ENCODE measurements at regions not wholly inside any gene's neighbourhood (a gene's known extent, or its start where the extent isn't known, plus 50 kb on each side); places are given as distances from the start of the nearest gene placed in this dataset.

DNA sequence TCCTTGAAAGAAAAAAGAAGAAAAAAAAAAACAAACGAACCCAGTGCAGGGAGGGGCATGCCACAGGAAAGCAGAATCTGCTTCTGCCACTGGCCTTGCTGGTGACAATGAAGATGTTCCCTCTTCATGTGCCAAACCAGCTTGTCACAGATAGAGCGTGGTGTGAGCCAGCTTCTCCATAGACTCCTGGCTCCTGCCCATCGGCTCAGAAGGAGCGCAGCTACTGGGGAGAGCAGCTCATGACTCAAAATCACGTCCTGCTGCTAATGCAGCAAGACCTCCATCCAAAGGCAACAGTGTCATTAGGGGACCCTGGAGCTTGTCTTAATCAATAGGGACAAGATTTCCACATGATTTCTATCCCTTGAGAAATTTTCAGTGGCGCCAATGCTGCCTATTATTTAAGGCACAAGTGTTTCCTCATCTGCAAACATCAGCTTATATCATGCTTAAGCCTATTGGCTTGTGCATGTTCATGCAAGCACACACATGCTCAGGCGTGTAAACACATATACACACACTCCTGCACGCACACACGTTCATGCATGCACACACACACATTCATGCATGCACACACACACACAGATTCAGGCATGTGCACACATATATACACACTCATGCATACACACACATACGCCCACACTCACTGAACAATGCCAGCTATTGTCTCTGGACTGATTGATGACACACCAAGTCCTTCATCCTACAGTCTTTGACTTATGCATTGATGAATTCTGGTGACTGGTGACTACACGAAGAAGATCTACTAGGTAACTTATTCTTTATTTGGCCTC is 682.0 kb upstream of the ID2 start:
- peak; percentile 62 for DNase-seq (ENCODE audit: extremely low spot score, unreplicated experiment)
- no peaks in the 10 kb centered on the region for H3K36me3 Mint-ChIP-seq (ENCODE audit: unreplicated experiment)
- TF ChIP-seq, protein P1, sequence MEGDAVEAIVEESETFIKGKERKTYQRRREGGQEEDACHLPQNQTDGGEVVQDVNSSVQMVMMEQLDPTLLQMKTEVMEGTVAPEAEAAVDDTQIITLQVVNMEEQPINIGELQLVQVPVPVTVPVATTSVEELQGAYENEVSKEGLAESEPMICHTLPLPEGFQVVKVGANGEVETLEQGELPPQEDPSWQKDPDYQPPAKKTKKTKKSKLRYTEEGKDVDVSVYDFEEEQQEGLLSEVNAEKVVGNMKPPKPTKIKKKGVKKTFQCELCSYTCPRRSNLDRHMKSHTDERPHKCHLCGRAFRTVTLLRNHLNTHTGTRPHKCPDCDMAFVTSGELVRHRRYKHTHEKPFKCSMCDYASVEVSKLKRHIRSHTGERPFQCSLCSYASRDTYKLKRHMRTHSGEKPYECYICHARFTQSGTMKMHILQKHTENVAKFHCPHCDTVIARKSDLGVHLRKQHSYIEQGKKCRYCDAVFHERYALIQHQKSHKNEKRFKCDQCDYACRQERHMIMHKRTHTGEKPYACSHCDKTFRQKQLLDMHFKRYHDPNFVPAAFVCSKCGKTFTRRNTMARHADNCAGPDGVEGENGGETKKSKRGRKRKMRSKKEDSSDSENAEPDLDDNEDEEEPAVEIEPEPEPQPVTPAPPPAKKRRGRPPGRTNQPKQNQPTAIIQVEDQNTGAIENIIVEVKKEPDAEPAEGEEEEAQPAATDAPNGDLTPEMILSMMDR (IDR thresholded peaks at IDR 0.05), result no peak
- H3K4me3 Mint-ChIP-seq (ENCODE audit: unreplicated experiment), result no peak overlapping the region
- H3K27me3 Mint-ChIP-seq (ENCODE audit: unreplicated experiment), result no peaks in the 10 kb centered on the region
- peaks cover 17% of the 10 kb centered on the region for H3K4me1 Mint-ChIP-seq (ENCODE audit: unreplicated experiment)
- H3K27ac Mint-ChIP-seq (ENCODE audit: unreplicated experiment), result no peak overlapping the region
- H3K9me3 Mint-ChIP-seq (ENCODE audit: unreplicated experiment), result no peaks in the 10 kb centered on the region

DNA sequence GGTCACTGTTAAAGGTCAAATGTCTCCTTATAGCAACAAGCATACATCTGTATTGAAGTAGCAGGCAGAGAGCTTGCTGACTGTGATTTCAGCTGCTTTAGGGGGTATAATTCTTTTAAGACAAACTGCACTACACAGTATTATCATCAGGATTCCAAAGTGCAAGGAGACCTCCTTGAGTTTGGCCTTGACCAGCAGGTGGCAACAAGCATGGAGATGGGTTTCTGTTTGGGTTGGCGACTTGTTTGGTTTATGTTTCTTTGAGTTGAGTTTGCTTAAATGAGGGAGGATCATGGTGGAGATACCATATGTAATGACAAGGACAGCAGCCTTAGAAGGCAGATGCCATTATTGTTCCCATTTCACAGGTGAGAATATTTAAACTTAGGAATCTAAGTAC is 681.0 kb upstream of the ID2 start:
- TF ChIP-seq, protein P1 (IDR thresholded peaks at IDR 0.05), result no peak
- peaks cover 17% of the 10 kb centered on the region for H3K4me1 Mint-ChIP-seq (ENCODE audit: unreplicated experiment)
- H3K9me3 Mint-ChIP-seq (ENCODE audit: unreplicated experiment), result no peaks in the 10 kb centered on the region
- H3K36me3 Mint-ChIP-seq (ENCODE audit: unreplicated experiment), result no peaks in the 10 kb centered on the region
- H3K4me3 Mint-ChIP-seq (ENCODE audit: unreplicated experiment), result no peak overlapping the region
- H3K27ac Mint-ChIP-seq (ENCODE audit: unreplicated experiment), result no peak overlapping the region
- peak; percentile 48 for DNase-seq (ENCODE audit: extremely low spot score, unreplicated experiment)
- no peaks in the 10 kb centered on the region for H3K27me3 Mint-ChIP-seq (ENCODE audit: unreplicated experiment)

DNA sequence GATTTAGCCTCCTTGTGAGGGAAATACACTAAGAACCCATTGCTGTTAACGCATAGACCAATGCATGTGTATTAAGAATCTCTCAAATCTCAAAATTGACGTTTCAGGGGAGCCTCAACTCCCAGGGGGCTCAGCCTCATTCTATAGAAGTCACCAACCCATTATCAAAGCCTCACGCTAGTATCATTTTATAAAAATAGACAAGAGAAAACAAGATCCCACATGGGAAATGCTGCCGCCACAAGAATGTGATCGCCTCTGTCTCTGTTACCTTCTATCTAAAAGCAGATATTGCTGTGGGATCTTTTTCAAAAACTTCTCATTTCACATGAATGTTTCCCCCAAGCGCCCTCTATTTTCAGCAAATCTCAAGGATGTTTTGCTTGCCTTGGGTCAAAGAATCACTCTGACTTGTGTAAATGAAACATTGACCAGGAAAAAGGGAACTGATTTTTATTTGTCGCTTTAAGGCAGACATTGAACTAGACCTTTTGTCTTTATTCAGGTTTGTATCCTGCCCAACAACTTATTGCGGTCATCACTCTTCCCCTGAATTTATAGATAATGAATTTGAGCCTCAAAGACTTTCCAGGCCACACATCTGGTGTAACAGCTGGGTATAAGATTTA is 679.0 kb upstream of the ID2 start:
- no peak for DNase-seq (ENCODE audit: extremely low spot score, unreplicated experiment)
- H3K9me3 Mint-ChIP-seq (ENCODE audit: unreplicated experiment), result no peaks in the 10 kb centered on the region
- H3K36me3 Mint-ChIP-seq (ENCODE audit: unreplicated experiment), result no peaks in the 10 kb centered on the region
- peaks cover 17% of the 10 kb centered on the region for H3K4me1 Mint-ChIP-seq (ENCODE audit: unreplicated experiment)
- H3K27me3 Mint-ChIP-seq (ENCODE audit: unreplicated experiment), result no peaks in the 10 kb centered on the region
- no peak overlapping the region for H3K4me3 Mint-ChIP-seq (ENCODE audit: unreplicated experiment)
- no peak overlapping the region for H3K27ac Mint-ChIP-seq (ENCODE audit: unreplicated experiment)
- TF ChIP-seq, protein P1 (IDR thresholded peaks at IDR 0.05), result no peak

DNA sequence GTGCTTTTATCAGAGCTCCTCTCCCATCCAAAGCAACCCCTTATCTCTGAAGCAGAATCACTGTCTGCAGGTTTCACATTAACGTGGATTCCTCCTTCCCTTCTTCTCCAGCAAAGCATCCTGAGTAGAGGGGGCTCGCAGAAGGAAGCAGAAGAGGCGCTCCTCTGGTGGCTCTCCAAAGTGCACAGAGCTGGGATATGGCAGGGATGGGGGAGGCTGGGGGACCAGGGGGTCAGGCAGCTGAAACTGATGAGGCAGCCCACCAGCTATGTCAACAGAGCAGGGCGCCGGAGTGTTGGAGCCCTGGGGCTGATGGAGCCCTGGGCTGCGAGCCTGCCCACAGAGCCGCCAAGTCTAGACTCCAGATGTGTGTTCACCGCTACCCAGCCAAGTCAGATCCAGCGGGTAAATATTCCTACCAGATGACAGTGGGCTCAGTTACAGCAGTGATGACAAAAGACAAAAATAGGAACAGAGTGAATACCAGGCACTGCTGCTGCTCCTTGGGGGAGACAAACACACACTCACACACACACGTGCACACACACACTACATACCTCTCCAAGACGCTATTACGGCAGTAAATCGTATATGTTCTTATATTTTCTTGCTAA is 678.3 kb upstream of the ID2 start:
- no peaks in the 10 kb centered on the region for H3K27me3 Mint-ChIP-seq (ENCODE audit: unreplicated experiment)
- DNase-seq (ENCODE audit: extremely low spot score, unreplicated experiment), result peak; percentile 68
- no peak overlapping the region for H3K4me3 Mint-ChIP-seq (ENCODE audit: unreplicated experiment)
- no peaks in the 10 kb centered on the region for H3K9me3 Mint-ChIP-seq (ENCODE audit: unreplicated experiment)
- no peak overlapping the region for H3K27ac Mint-ChIP-seq (ENCODE audit: unreplicated experiment)
- no peaks in the 10 kb centered on the region for H3K36me3 Mint-ChIP-seq (ENCODE audit: unreplicated experiment)
- peaks cover 17% of the 10 kb centered on the region for H3K4me1 Mint-ChIP-seq (ENCODE audit: unreplicated experiment)
- TF ChIP-seq, protein P1 (IDR thresholded peaks at IDR 0.05), result no peak

DNA sequence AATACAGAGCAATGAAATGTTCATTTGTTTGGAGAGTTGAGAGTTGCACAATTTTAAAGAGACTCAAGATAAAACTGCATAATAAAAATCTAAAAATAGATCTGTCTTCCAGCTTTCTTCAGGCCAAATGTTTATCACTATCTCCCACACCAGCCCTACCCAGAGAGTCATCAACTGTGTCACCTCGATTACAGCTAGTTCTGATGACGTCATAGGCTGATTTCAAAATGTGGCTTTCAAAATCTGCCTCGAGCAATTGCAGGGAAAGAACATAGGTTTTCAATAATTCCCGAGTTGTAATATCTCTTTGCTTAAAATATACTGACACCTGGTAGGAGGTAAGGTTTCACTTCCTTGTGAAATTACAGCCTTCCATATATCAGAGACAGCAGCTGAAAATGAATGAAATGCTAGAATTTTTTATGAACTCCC is 677.6 kb upstream of the ID2 start:
- H3K27me3 Mint-ChIP-seq (ENCODE audit: unreplicated experiment), result no peaks in the 10 kb centered on the region
- TF ChIP-seq, protein P1 (IDR thresholded peaks at IDR 0.05), result no peak
- H3K9me3 Mint-ChIP-seq (ENCODE audit: unreplicated experiment), result no peaks in the 10 kb centered on the region
- DNase-seq (ENCODE audit: extremely low spot score, unreplicated experiment), result no peak
- H3K27ac Mint-ChIP-seq (ENCODE audit: unreplicated experiment), result no peak overlapping the region
- no peaks in the 10 kb centered on the region for H3K36me3 Mint-ChIP-seq (ENCODE audit: unreplicated experiment)
- no peak overlapping the region for H3K4me3 Mint-ChIP-seq (ENCODE audit: unreplicated experiment)
- H3K4me1 Mint-ChIP-seq (ENCODE audit: unreplicated experiment), result peaks cover 17% of the 10 kb centered on the region
